ENCODE measurements at regions not wholly inside any gene's neighbourhood (a gene's known extent, or its start where the extent isn't known, plus 50 kb on each side); places are given as distances from the start of the nearest gene placed in this dataset.
A peak's percentile ranks its signal among the peaks of the same experiment; 100 is the strongest.

GRCh38 chr2:136238286-136239078 is 120.5 kb upstream of the CXCR4 start:
- Histone ChIP-seq H4K8ac (replicated peaks; ENCODE audit: insufficient read length, low read depth, low read length) (no peak overlapping the region), H3K18ac (ENCODE audit: insufficient read length, low read depth, low read length) (no peak overlapping the region), H3K9me3 (ENCODE audit: control insufficient read depth, low read depth, low read length) (no peaks in the 10 kb centered on the region), H3K4me1 (ENCODE audit: insufficient read depth, low read length) (no peaks in the 10 kb centered on the region; the same call in 1 of the 2 replicates), H3K27me3 (ENCODE audit: insufficient read depth, low read length) (no peaks in the 10 kb centered on the region), H2BK20ac (ENCODE audit: low read depth, low read length, poor library complexity, severe bottlenecking) (no peak overlapping the region), H4K91ac (ENCODE audit: insufficient read length, low read depth, low read length) (no peak overlapping the region), H3K9ac (ENCODE audit: extremely low read depth, insufficient read length, low read length) (no peak overlapping the region), H4K5ac (ENCODE audit: insufficient read length, low read depth, low read length) (no peak overlapping the region), H2BK15ac (ENCODE audit: low read depth, low read length) (no peak overlapping the region), H2BK5ac (ENCODE audit: insufficient read length, low read length) (no peak overlapping the region), H3K79me1 (ENCODE audit: insufficient read depth, low read depth, low read length, poor library complexity, severe bottlenecking) (no peaks in the 10 kb centered on the region), H3K27ac (ENCODE audit: insufficient read length, low read depth, low read length) (no peak overlapping the region), H3K23me2 (ENCODE audit: insufficient read length, low read depth, low read length, poor library complexity, severe bottlenecking) (no peaks in the 10 kb centered on the region), H2BK12ac (ENCODE audit: insufficient read length, low read depth, low read length) (no peak overlapping the region), H3K14ac (ENCODE audit: insufficient read depth, low read length) (no peak overlapping the region), H2AFZ (ENCODE audit: low read length) (no peak overlapping the region), H3K79me2 (ENCODE audit: insufficient read depth, low read length) (no peaks in the 10 kb centered on the region), H3K4me2 (ENCODE audit: insufficient read depth, insufficient read length, low read length) (no peak overlapping the region), H3K56ac (ENCODE audit: insufficient read length, low read depth, low read length) (no peak overlapping the region), H3K23ac (ENCODE audit: insufficient read length, low read depth, low read length) (no peak overlapping the region), H2BK120ac (ENCODE audit: low read depth, low read length, poor library complexity, severe bottlenecking) (no peak overlapping the region), H4K20me1 (ENCODE audit: control insufficient read depth, insufficient read depth, insufficient read length) (no peaks in the 10 kb centered on the region), H2AK5ac (ENCODE audit: insufficient read length, low read length) (no peak overlapping the region), H3K4ac (ENCODE audit: low read depth, low read length) (no peak overlapping the region), H3T11ph (ENCODE audit: low read length) (no peak overlapping the region)
- H3K27ac Mint-ChIP-seq, result peak overlapping the region in 1 of 3 experiments; percentile 16; a peak in 1 of 7 replicates
- TF ChIP-seq CTCF (conservative IDR thresholded peaks at IDR 0.05), result no peak
- H3K4me1 Mint-ChIP-seq, result peaks cover 6 to 12% of the 10 kb centered on the region in 2 experiments
- H3K36me3 Mint-ChIP-seq (ENCODE audit: insufficient read depth in 1 of 3, low read depth in 3 of 3), result no peaks in the 10 kb centered on the region
- no peaks in the 10 kb centered on the region for H3K9me3 Mint-ChIP-seq
- no peak for DNase-seq
- WGBS (ENCODE audit: extremely low coverage, insufficient read length, low lambda C conversion rate), result no CpG with 5 or more reads among the region's 6 CpGs
- H3K27me3 Mint-ChIP-seq (ENCODE audit: low read depth), result no peaks in the 10 kb centered on the region; the same call in 1 of the 2 replicates
- H3K4me3 Mint-ChIP-seq, result no peak overlapping the region
